ENCODE measurements at regions not wholly inside any gene's neighbourhood (a gene's known extent, or its start where the extent isn't known, plus 50 kb on each side); places are given as distances from the start of the nearest gene placed in this dataset.

GRCh38 chr2:201969938-201970785, 63.5 kb upstream of the FZD7 start:
- H4K20me1 ChIP-seq (ENCODE audit: insufficient read depth, low read length), result no peaks in the 10 kb centered on the region
- no peaks in the 10 kb centered on the region for H3K36me3 ChIP-seq (ENCODE audit: insufficient read depth, low read length)
- Mint-ChIP-seq H3K36me3 (ENCODE audit: low read depth, unreplicated experiment) (no peaks in the 10 kb centered on the region), H3K4me1 (ENCODE audit: low read depth, unreplicated experiment) (peaks cover 17% of the 10 kb centered on the region), H3K27me3 (ENCODE audit: low read depth, unreplicated experiment) (peaks cover 6% of the 10 kb centered on the region), H3K4me3 (ENCODE audit: unreplicated experiment) (no peak overlapping the region), H3K9me3 (ENCODE audit: unreplicated experiment) (peaks cover 3% of the 10 kb centered on the region), H3K27ac (ENCODE audit: unreplicated experiment) (no peak overlapping the region)
- DNase-seq (ENCODE audit: low read depth) (peak; percentile 98), FAIRE-seq (no peak)
- TF ChIP-seq EZH2 (IDR thresholded peaks at IDR 0.05; ENCODE audit: insufficient read depth, low read length) (no peak), CTCF (IDR thresholded peaks at IDR 0.05; ENCODE audit: insufficient read depth, low read depth, low read length) (no peak)
- no peaks in the 10 kb centered on the region for H3K79me2 ChIP-seq (ENCODE audit: insufficient read depth, low read length)
- H3K27me3 ChIP-seq (ENCODE audit: insufficient read depth, low read length), result no peaks in the 10 kb centered on the region
- no peak overlapping the region for H3K27ac ChIP-seq (ENCODE audit: low read depth, low read length)
- peak overlapping the region; percentile 21 for H2AFZ ChIP-seq (ENCODE audit: low read depth, low read length)
- no peak overlapping the region for H3K4me3 ChIP-seq (ENCODE audit: insufficient read depth, low read depth, low read length)
- no peak overlapping the region for H3K9ac ChIP-seq (ENCODE audit: low read length)
- H3K4me2 ChIP-seq (ENCODE audit: low read length), result no peak overlapping the region
- peaks cover 9% of the 10 kb centered on the region for H3K4me1 ChIP-seq (ENCODE audit: insufficient read depth, low read length)
- no peaks in the 10 kb centered on the region for H3K9me3 ChIP-seq (ENCODE audit: insufficient read depth, low read depth, low read length)

- no peak overlapping the region for H3K4me3 Mint-ChIP-seq (ENCODE audit: unreplicated experiment)
- no peak overlapping the region for H2AFZ ChIP-seq (ENCODE audit: low read depth, low read length)
- H3K27me3 ChIP-seq (ENCODE audit: insufficient read depth, low read length), result no peaks in the 10 kb centered on the region
- peaks cover 17% of the 10 kb centered on the region for H3K4me1 Mint-ChIP-seq (ENCODE audit: low read depth, unreplicated experiment)
- FAIRE-seq, result no peak
- peaks cover 3% of the 10 kb centered on the region for H3K9me3 Mint-ChIP-seq (ENCODE audit: unreplicated experiment)
- no peak overlapping the region for H3K4me3 ChIP-seq (ENCODE audit: insufficient read depth, low read depth, low read length)
- H3K36me3 Mint-ChIP-seq (ENCODE audit: low read depth, unreplicated experiment), result no peaks in the 10 kb centered on the region
- peaks cover 9% of the 10 kb centered on the region for H3K4me1 ChIP-seq (ENCODE audit: insufficient read depth, low read length)
- no peak overlapping the region for H3K9ac ChIP-seq (ENCODE audit: low read length)
- no peak overlapping the region for H3K4me2 ChIP-seq (ENCODE audit: low read length)
- peaks cover 6% of the 10 kb centered on the region for H3K27me3 Mint-ChIP-seq (ENCODE audit: low read depth, unreplicated experiment)
- no peaks in the 10 kb centered on the region for H3K9me3 ChIP-seq (ENCODE audit: insufficient read depth, low read depth, low read length)
- DNase-seq (ENCODE audit: low read depth), result no peak
- H4K20me1 ChIP-seq (ENCODE audit: insufficient read depth, low read length), result no peaks in the 10 kb centered on the region
- TF ChIP-seq EZH2 (IDR thresholded peaks at IDR 0.05; ENCODE audit: insufficient read depth, low read length) (no peak), CTCF (IDR thresholded peaks at IDR 0.05; ENCODE audit: insufficient read depth, low read depth, low read length) (no peak)
- H3K27ac ChIP-seq (ENCODE audit: low read depth, low read length), result no peak overlapping the region
- H3K27ac Mint-ChIP-seq (ENCODE audit: unreplicated experiment), result no peak overlapping the region
- H3K36me3 ChIP-seq (ENCODE audit: insufficient read depth, low read length), result no peaks in the 10 kb centered on the region
- H3K79me2 ChIP-seq (ENCODE audit: insufficient read depth, low read length), result no peaks in the 10 kb centered on the region
Measured at GRCh38 chr2:201970786-201971108, 62.9 kb upstream of the FZD7 start.

Measured in astrocyte (in vitro differentiated cells and primary cell).